SK-N-SH (cell line): ENCODE measurements at regions not wholly inside any gene's neighbourhood (a gene's known extent, or its start where the extent isn't known, plus 50 kb on each side); places are given as distances from the start of the nearest gene placed in this dataset.

Source experiments
- CTCF ChIA-PET: fragments of 300-600, 350-600 bp; formaldehyde crosslinking; extraction: SDS; loops from one replicate; lab custom pipeline; 2021; lab: Yijun Ruan, JAX
- POLR2A ChIA-PET: fragments of 350-600 bp; sonication (Branson Sonifier 250); formaldehyde crosslinking; extraction: SDS; loops from one replicate; lab custom pipeline; 2020; ENCODE audit warnings: antibody characterized with exemption, inconsistent platforms; lab: Yijun Ruan, JAX
- DNase-seq: peaks from one replicate; pipeline ENCODE4 v3.0.0; 2012
- H2AFZ ChIP-seq: fragments of 200-600 bp; sonication (generic); 2 replicates; pipeline ENCODE4 v1.8.1; 2016; ENCODE audit warnings: antibody characterized with exemption, mild to moderate bottlenecking, low read depth
- H3F3A ChIP-seq: fragments of 200-600 bp; sonication (generic); replicated peaks from 2 replicates; pipeline ENCODE3; 2016; ENCODE audit warnings: antibody characterized with exemption, mild to moderate bottlenecking; ENCODE audit not compliant: insufficient read depth
- H3K27ac ChIP-seq, 2 experiments: fragments of 200-500 bp in 1 of 2; fragments of 200-600 bp in 1 of 2; sonication (Bioruptor generic) in 1 of 2; sonication (generic), shearing (Covaris generic) in 1 of 2; 2 replicates each; pipeline versions ENCODE4 v1.5.1 to v1.6.1; 2014 to 2016; ENCODE audit warnings: low read depth in 2 of 2, inconsistent platforms in 1 of 2, low read length in 1 of 2, mild to moderate bottlenecking in 1 of 2, mixed read lengths in 1 of 2
- H3K27me3 ChIP-seq: fragments of 200-600 bp; sonication (generic), shearing (Covaris generic); 2 replicates; pipeline ENCODE4 v1.6.1; 2016; ENCODE audit warnings: mixed run types; ENCODE audit not compliant: insufficient read depth
- H3K36me3 ChIP-seq, 2 experiments: fragments of 200-500 bp in 1 of 2; fragments of 200-600 bp in 1 of 2; sonication (Bioruptor generic) in 1 of 2; sonication (generic) in 1 of 2; replicated peaks in 1 of 2; 2 replicates each; pipeline versions ENCODE3 to v1.5.1; 2014 to 2016; ENCODE audit warnings: low read length in 1 of 2, mild to moderate bottlenecking in 1 of 2; ENCODE audit not compliant: insufficient read depth in 2 of 2, control insufficient read depth in 1 of 2
- H3K4me1 ChIP-seq, 2 experiments: fragments of 200-500 bp in 1 of 2; fragments of 200-600 bp in 1 of 2; sonication (Bioruptor generic) in 1 of 2; sonication (generic), shearing (Covaris generic) in 1 of 2; 2 replicates each; pipeline versions ENCODE4 v1.5.1 to v1.6.1; 2014 to 2016; ENCODE audit warnings: low read depth in 1 of 2, low read length in 1 of 2, mixed run types in 1 of 2; ENCODE audit not compliant: insufficient read depth in 2 of 2, control insufficient read depth in 1 of 2
- H3K4me2 ChIP-seq: fragments of 200-600 bp; sonication (generic), shearing (Covaris generic); 2 replicates; pipeline ENCODE4 v1.6.1; 2017; ENCODE audit warnings: mixed run types
- H3K4me3 ChIP-seq, 2 experiments: fragments of 200-500 bp in 1 of 2; fragments of 200-600 bp in 1 of 2; sonication (Bioruptor generic) in 1 of 2; sonication (generic), shearing (Covaris generic) in 1 of 2; 2 replicates each; pipeline versions ENCODE4 v1.5.1 to v1.8.1; 2014 to 2016; ENCODE audit warnings: low read depth in 2 of 2, inconsistent platforms in 1 of 2, low read length in 1 of 2, mild to moderate bottlenecking in 1 of 2, mixed read lengths in 1 of 2, moderate library complexity in 1 of 2
- H3K79me2 ChIP-seq: fragments of 200-600 bp; sonication (generic); 2 replicates; pipeline ENCODE4 v1.8.1; 2017; ENCODE audit warnings: mild to moderate bottlenecking; ENCODE audit not compliant: insufficient read depth
- H3K9ac ChIP-seq: fragments of 200-600 bp; sonication (generic); 2 replicates; pipeline ENCODE4 v1.6.1; 2017; ENCODE audit warnings: mixed run types
- H3K9me2 ChIP-seq: fragments of 200-600 bp; sonication (generic); 2 replicates; pipeline ENCODE4 v1.6.1; 2017; ENCODE audit warnings: mixed run types
- H3K9me3 ChIP-seq: fragments of 200-600 bp; sonication (generic); 2 replicates; pipeline ENCODE4 v1.6.1; 2017; ENCODE audit warnings: mixed run types, mild to moderate bottlenecking, moderate library complexity
- H4K20me1 ChIP-seq: fragments of 200-600 bp; sonication (generic); 2 replicates; pipeline ENCODE4 v1.6.1; 2017; ENCODE audit warnings: mild to moderate bottlenecking, mixed run types; ENCODE audit not compliant: insufficient read depth
- CTCF ChIP-seq: fragments of 200-600 bp; sonication (generic); IDR thresholded peaks from 2 replicates; pipeline ENCODE4 v1.6.1; 2017; ENCODE audit warnings: antibody characterized with exemption, mild to moderate bottlenecking, moderate library complexity
- ELF1 ChIP-seq: IDR thresholded peaks from 2 replicates; pipeline ENCODE4 v1.4.0; 2012
- EP300 ChIP-seq, 2 experiments: IDR thresholded peaks; 2 replicates each; pipeline versions ENCODE4 v1.4.0 to v1.6.1; 2012; ENCODE audit warnings: borderline replicate concordance in 1 of 2, low read depth in 1 of 2, low read length in 1 of 2
- FOXM1 ChIP-seq: IDR thresholded peaks from 2 replicates; pipeline ENCODE4 v1.4.0; 2012; ENCODE audit warnings: low read depth, mild to moderate bottlenecking
- GABPA ChIP-seq: IDR thresholded peaks from 2 replicates; pipeline ENCODE4 v1.4.0; 2012; ENCODE audit warnings: low read depth, mild to moderate bottlenecking
- GATA2 ChIP-seq: sonication (generic); formaldehyde crosslinking; IDR thresholded peaks from 2 replicates; pipeline ENCODE4 v1.5.0; 2020; ENCODE audit warnings: mild to moderate bottlenecking, missing genetic modification reagents
- JUND ChIP-seq: IDR thresholded peaks from 2 replicates; pipeline ENCODE4 v1.4.0; 2012
- MEF2A ChIP-seq: IDR thresholded peaks from 2 replicates; pipeline ENCODE4 v1.4.0; 2012; ENCODE audit warnings: low read depth, borderline replicate concordance
- MXI1 ChIP-seq: IDR thresholded peaks from 2 replicates; pipeline ENCODE4 v1.6.1; 2012; ENCODE audit warnings: mild to moderate bottlenecking, low read depth, low read length, improper control_type of control experiment
- NRF1 ChIP-seq: IDR thresholded peaks from 2 replicates; pipeline ENCODE4 v1.6.1; 2012; ENCODE audit warnings: low read depth, mild to moderate bottlenecking, low read length
- POLR2AphosphoS5 ChIP-seq: IDR thresholded peaks from 2 replicates; pipeline ENCODE4 v1.6.1; 2012; ENCODE audit warnings: low read depth, low read length
- RFX5 ChIP-seq: IDR thresholded peaks from 2 replicates; pipeline ENCODE4 v1.6.1; 2012; ENCODE audit warnings: mild to moderate bottlenecking, improper control_type of control experiment, low read length
- RXRA ChIP-seq: IDR thresholded peaks from 2 replicates; pipeline ENCODE4 v1.4.0; 2012; ENCODE audit warnings: low read depth, mild to moderate bottlenecking, borderline replicate concordance
- SMC3 ChIP-seq: IDR thresholded peaks from 2 replicates; pipeline ENCODE4 v1.6.1; 2012; ENCODE audit warnings: low read depth, low read length, improper control_type of control experiment
- TAF1 ChIP-seq: IDR thresholded peaks from 2 replicates; pipeline ENCODE4 v1.6.1; 2012; ENCODE audit warnings: low read depth, mild to moderate bottlenecking, low read length, moderate library complexity, borderline replicate concordance
- TEAD4 ChIP-seq: IDR thresholded peaks from 2 replicates; pipeline ENCODE4 v1.4.0; 2012; ENCODE audit warnings: mild to moderate bottlenecking, borderline replicate concordance; ENCODE audit not compliant: insufficient read depth
- USF1 ChIP-seq: IDR thresholded peaks from 2 replicates; pipeline ENCODE4 v1.4.0; 2012; ENCODE audit warnings: low read depth, borderline replicate concordance
- USF2 ChIP-seq: fragments of 150-350 bp; IDR thresholded peaks from 2 replicates; pipeline ENCODE4 v1.6.1; 2017; ENCODE audit warnings: antibody characterized with exemption, low read length, low read depth, borderline replicate concordance
- ZBTB33 ChIP-seq: IDR thresholded peaks from 2 replicates; pipeline ENCODE4 v1.4.0; 2012; ENCODE audit warnings: low read depth, borderline replicate concordance
- WGBS: methylation state at CpG from one replicate; pipeline ENCODE4 v1.1.6; 2017; ENCODE audit warnings: low lambda C conversion rate; 5-methylcytosine and 5-hydroxymethylcytosine counted together

DNA sequence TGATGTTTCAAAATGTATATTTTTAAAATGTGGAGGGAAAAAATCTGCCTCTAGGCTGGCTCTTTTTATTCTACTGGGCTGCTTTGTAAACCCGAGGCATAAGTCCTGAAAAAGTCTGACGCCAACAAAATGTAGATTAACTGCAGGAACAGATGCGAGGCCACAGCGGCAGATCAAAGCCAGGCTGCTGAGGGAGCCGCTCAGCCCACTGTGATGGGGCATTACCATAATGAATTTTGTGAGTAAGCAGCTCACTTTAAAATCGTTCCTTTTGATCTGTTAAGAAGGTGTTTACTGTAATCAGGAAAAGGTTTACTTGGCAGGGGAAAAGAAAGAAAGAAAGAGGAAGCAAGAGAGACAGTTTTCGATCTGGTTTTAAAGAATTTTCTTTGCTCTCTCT, 269.0 kb downstream of the ICOS start:
- no peaks in the 10 kb centered on the region for H3K79me2 ChIP-seq
- no peak overlapping the region for H3K9ac ChIP-seq
- no peak overlapping the region for H3K4me2 ChIP-seq
- H3K9me2 ChIP-seq: no peaks in the 10 kb centered on the region
- no peaks in the 10 kb centered on the region for H3K9me3 ChIP-seq
- H2AFZ ChIP-seq: no peak overlapping the region
- no peak overlapping the region for H3K4me3 ChIP-seq
- no peaks in the 10 kb centered on the region for H3K27me3 ChIP-seq
- H3K4me1 ChIP-seq: peaks cover 0 to 4% of the 10 kb centered on the region in 2 experiments; a peak in 1 of 4 replicates
- H3K27ac ChIP-seq: no peak overlapping the region; a peak in 1 of 4 replicates
- no peaks in the 10 kb centered on the region for H3K36me3 ChIP-seq
- H4K20me1 ChIP-seq: no peaks in the 10 kb centered on the region
- POLR2A ChIA-PET: no interaction called here
- 53% methylated on average over 7 of the region's 7 CpGs for WGBS
- TF ChIP-seq MXI1 (no peak), RFX5 (no peak), FOXM1 (no peak), SMC3 (no peak), ELF1 (no peak), NRF1 (no peak), JUND (no peak), TEAD4 (no peak), USF1 (no peak), MEF2A (no peak), CTCF (no peak), RXRA (no peak), POLR2AphosphoS5 (no peak), TAF1 (no peak), ZBTB33 (no peak), USF2 (no peak), EP300 (IDR thresholded peaks at IDR 0.05; ENCODE audit: borderline replicate concordance in 1 of 2, low read depth in 1 of 2, low read length in 1 of 2) (no peak), GATA2 (CRISPR knock-in tag) (no peak), GABPA (no peak)
- TF ChIP-seq, all 33 proteins: peak for 0
- CTCF ChIA-PET: interaction anchor here (1.1 kb wide), 1 partner anchor 9 kb away, joined by 3 read pairs; no protein-coding TSS in a partner anchor
- DNase-seq: no peak
- H3F3A ChIP-seq: no peaks in the 10 kb centered on the region
